Neural progenitor cell (in vitro differentiated cells): ENCODE measurements at regions not wholly inside any gene's neighbourhood (a gene's known extent, or its start where the extent isn't known, plus 50 kb on each side); places are given as distances from the start of the nearest gene placed in this dataset.
"Not testable (repeated sequence)": the region's sequence is repeated elsewhere in the genome, so short reads cannot be mapped to it uniquely, and the experiment has no call there.

Experiments used
- EZH2phosphoT487 ChIP-seq: fragments of 200-600 bp; sonication (generic); IDR thresholded peaks from 2 replicates; pipeline ENCODE4 v1.6.1; 2017; ENCODE audit warnings: antibody characterized with exemption
- TF ChIP-seq, protein P1 (sequence below): fragments of 200-600 bp; sonication (generic); IDR thresholded peaks from 2 replicates; pipeline ENCODE4 v1.5.1; 2017; ENCODE audit warnings: antibody characterized with exemption, mild to moderate bottlenecking

DNA sequence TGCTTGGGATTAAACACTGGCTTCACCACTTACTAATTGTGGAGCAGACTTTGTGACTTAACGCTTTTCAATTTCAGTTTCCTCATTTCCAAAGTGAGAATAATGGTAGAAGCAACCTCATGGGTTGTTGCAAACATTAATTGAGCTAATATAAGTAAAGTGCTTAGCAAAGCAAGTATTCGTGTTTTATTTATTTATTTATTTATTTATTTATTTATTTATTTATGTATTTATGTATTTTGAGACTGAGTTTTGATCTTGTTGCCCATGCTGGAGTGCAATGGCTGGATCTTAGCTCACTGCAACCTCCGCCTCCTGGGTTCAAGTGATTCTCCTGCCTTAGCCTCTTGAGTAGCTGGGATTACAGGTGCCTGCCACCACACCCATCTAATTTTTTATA lies 171.2 kb upstream of the SLC16A7 start:
- TF ChIP-seq, protein P1, sequence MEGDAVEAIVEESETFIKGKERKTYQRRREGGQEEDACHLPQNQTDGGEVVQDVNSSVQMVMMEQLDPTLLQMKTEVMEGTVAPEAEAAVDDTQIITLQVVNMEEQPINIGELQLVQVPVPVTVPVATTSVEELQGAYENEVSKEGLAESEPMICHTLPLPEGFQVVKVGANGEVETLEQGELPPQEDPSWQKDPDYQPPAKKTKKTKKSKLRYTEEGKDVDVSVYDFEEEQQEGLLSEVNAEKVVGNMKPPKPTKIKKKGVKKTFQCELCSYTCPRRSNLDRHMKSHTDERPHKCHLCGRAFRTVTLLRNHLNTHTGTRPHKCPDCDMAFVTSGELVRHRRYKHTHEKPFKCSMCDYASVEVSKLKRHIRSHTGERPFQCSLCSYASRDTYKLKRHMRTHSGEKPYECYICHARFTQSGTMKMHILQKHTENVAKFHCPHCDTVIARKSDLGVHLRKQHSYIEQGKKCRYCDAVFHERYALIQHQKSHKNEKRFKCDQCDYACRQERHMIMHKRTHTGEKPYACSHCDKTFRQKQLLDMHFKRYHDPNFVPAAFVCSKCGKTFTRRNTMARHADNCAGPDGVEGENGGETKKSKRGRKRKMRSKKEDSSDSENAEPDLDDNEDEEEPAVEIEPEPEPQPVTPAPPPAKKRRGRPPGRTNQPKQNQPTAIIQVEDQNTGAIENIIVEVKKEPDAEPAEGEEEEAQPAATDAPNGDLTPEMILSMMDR, result not testable (repeated sequence)
- TF ChIP-seq EZH2phosphoT487, result not testable (repeated sequence)
